ENCODE measurements at regions not wholly inside any gene's neighbourhood (a gene's known extent, or its start where the extent isn't known, plus 50 kb on each side); places are given as distances from the start of the nearest gene placed in this dataset.
A peak's percentile ranks its signal among the peaks of the same experiment; 100 is the strongest.

DNA sequence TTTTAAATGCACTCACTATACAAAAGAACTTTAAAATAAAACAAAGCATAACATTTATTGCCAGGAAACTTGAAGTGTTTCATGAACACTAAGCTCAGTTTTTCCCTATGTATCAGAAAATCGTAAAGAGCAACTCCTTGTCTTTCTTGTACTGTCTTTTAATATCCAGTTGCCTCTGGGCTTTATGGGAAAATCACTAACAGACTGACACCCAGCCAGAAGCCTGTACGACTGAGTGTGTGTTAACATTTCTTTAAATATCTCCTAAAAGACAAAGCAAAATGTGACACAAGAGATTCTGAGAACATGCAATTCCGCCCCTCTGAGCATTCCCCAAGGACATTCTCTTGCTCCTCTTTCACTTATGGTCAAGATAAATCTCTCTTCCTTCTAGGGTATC lies 347.5 kb upstream of the DPYD start:
- Histone ChIP-seq H3K4me3 (ENCODE audit: insufficient read depth, low read depth, low read length) (no peak overlapping the region), H3K27me3 (ENCODE audit: control insufficient read depth, insufficient read depth, low read length) (no peaks in the 10 kb centered on the region), H3K36me3 (replicated peaks; ENCODE audit: control insufficient read depth, insufficient read depth, low read length) (no peaks in the 10 kb centered on the region)
- DNase-seq, result no peak

- no peaks in the 10 kb centered on the region for H3K36me3 ChIP-seq (replicated peaks; ENCODE audit: control insufficient read depth, insufficient read depth, low read length)
- no peak overlapping the region for H3K4me3 ChIP-seq (ENCODE audit: insufficient read depth, low read depth, low read length)
- no peak for DNase-seq
- no peaks in the 10 kb centered on the region for H3K27me3 ChIP-seq (ENCODE audit: control insufficient read depth, insufficient read depth, low read length)
Measured at GRCh38 chr1:98267423-98267822, 346.6 kb upstream of the DPYD start.

GRCh38 chr1:98264727-98265126 lies 343.9 kb upstream of the DPYD start:
- Histone ChIP-seq H3K36me3 (replicated peaks; ENCODE audit: control insufficient read depth, insufficient read depth, low read length) (no peaks in the 10 kb centered on the region), H3K27me3 (ENCODE audit: control insufficient read depth, insufficient read depth, low read length) (no peaks in the 10 kb centered on the region), H3K4me3 (ENCODE audit: insufficient read depth, low read depth, low read length) (no peak overlapping the region)
- no peak for DNase-seq

DNA sequence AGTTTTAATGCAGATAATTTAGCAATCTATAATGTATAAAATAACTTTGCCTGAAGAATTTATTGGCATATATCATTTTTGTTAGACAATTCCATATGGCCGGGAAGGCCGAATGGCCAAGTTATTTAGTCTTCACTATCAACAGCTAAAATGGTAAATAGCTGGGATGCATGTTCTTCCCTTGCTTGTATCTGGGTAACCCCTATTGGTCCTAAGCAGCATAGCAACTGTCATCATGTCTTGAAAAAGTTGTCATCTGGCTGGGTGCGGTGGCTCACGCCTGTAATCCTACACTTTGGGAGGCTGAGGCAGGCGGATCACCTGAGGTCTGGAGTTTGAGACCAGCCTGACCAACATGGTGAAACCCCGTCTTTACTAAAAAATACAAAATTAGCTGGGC lies 340.0 kb upstream of the DPYD start:
- Histone ChIP-seq H3K4me3 (ENCODE audit: insufficient read depth, low read depth, low read length) (no peak overlapping the region), H3K27me3 (ENCODE audit: control insufficient read depth, insufficient read depth, low read length) (no peaks in the 10 kb centered on the region)
- no peak for DNase-seq

DNA sequence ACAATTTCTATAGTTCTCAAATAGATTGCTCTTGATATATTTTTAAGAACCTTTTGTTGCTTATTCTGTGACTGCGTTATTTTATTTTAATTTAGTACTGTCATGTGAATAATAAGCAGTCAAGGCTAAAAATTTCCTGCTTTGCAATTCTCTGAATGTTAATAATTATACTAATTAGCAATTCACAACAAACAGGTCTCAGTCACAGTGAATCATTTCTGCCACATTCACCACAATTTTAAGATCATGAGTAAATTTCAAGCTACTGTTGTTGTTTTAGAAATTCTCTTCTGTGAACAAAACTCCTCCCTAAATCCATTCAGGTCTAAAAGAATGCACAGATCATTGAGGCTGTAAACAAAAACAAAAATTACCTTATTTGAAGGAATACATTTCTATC lies 339.6 kb upstream of the DPYD start:
- no peak for DNase-seq
- Histone ChIP-seq H3K36me3 (replicated peaks; ENCODE audit: control insufficient read depth, insufficient read depth, low read length) (no peaks in the 10 kb centered on the region), H3K27me3 (ENCODE audit: control insufficient read depth, insufficient read depth, low read length) (no peaks in the 10 kb centered on the region), H3K4me3 (ENCODE audit: insufficient read depth, low read depth, low read length) (no peak overlapping the region)

More for the DNA sequence above, 340.0 kb upstream of the DPYD start:
- H3K36me3 ChIP-seq (replicated peaks; ENCODE audit: control insufficient read depth, insufficient read depth, low read length), result no peaks in the 10 kb centered on the region

DNA sequence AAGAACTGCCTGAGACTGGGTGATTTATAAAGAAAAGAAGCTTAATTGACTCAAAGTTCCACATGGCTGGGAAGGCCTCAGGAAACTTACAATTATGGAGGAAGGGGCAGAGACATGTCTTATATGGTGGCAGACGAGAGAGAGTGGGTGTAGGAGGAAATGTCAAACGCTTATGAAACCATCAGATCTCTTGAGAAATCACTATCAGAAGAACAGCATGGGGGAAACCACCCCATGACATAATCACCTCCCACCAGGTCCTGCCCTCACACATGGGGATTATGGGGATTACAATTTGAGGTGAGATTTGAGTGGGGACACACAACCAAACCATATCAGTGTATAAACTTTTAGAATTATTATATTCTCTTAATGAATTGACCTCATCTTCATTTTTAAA lies 335.9 kb upstream of the DPYD start:
- no peak overlapping the region for H3K4me3 ChIP-seq (ENCODE audit: insufficient read depth, low read depth, low read length)
- no peak for DNase-seq
- H3K27me3 ChIP-seq (ENCODE audit: control insufficient read depth, insufficient read depth, low read length), result no peaks in the 10 kb centered on the region
- H3K36me3 ChIP-seq (replicated peaks; ENCODE audit: control insufficient read depth, insufficient read depth, low read length), result no peaks in the 10 kb centered on the region

DNA sequence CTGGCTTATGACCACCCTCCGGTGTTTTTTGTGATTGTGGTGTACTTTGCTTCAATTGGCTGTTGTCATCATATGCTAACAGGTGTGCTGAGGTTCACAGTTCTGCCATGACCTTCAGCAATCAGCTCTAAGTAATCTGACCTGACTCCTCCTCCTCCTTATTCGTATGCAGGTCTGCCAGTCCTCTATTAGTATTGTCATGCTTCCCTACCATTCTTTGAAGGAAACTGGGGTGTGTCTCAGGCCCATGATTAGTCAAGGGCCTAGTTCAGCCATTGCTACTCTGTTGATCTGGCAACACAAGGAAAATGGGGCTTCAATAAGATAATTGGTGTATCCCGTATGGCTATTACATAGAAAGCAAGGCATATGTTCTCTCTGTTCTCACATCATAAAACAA lies 332.3 kb upstream of the DPYD start:
- no peaks in the 10 kb centered on the region for H3K27me3 ChIP-seq (ENCODE audit: control insufficient read depth, insufficient read depth, low read length)
- peak; percentile 4 for DNase-seq
- no peaks in the 10 kb centered on the region for H3K36me3 ChIP-seq (replicated peaks; ENCODE audit: control insufficient read depth, insufficient read depth, low read length)
- no peak overlapping the region for H3K4me3 ChIP-seq (ENCODE audit: insufficient read depth, low read depth, low read length)

- Histone ChIP-seq H3K36me3 (replicated peaks; ENCODE audit: control insufficient read depth, insufficient read depth, low read length) (no peaks in the 10 kb centered on the region), H3K27me3 (ENCODE audit: control insufficient read depth, insufficient read depth, low read length) (no peaks in the 10 kb centered on the region), H3K4me3 (ENCODE audit: insufficient read depth, low read depth, low read length) (no peak overlapping the region)
- DNase-seq, result no peak
Measured at GRCh38 chr1:98251497-98251896, 330.7 kb upstream of the DPYD start.

DNA sequence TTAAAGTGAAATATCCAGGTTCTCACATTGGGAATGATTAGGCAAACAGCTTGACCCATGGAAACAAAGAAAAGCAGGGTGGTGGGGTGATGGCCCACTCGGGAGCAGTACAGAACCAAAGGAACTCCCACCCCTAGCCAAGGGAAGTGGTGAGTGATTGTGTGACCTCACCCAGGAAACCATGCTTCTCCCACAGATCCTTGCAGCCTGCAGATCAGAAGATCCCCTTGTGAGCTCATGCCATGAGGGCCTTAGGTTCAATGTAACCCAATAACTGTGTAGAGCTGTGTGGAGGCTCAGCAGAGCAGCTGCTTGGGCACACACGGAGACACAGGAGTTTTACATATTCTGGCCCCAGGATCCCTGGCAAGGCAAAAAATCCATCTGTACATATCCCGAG lies 311.8 kb upstream of the DPYD start:
- Histone ChIP-seq H3K36me3 (replicated peaks; ENCODE audit: control insufficient read depth, insufficient read depth, low read length) (no peaks in the 10 kb centered on the region), H3K27me3 (ENCODE audit: control insufficient read depth, insufficient read depth, low read length) (no peaks in the 10 kb centered on the region), H3K4me3 (ENCODE audit: insufficient read depth, low read depth, low read length) (no peak overlapping the region)
- no peak for DNase-seq

GRCh38 chr1:98222706-98223105 lies 301.9 kb upstream of the DPYD start:
- no peak for DNase-seq
- Histone ChIP-seq H3K27me3 (ENCODE audit: control insufficient read depth, insufficient read depth, low read length) (no peaks in the 10 kb centered on the region), H3K36me3 (replicated peaks; ENCODE audit: control insufficient read depth, insufficient read depth, low read length) (no peaks in the 10 kb centered on the region), H3K4me3 (ENCODE audit: insufficient read depth, low read depth, low read length) (no peak overlapping the region)

GRCh38 chr1:98221923-98222322 lies 301.1 kb upstream of the DPYD start:
- Histone ChIP-seq H3K36me3 (replicated peaks; ENCODE audit: control insufficient read depth, insufficient read depth, low read length) (no peaks in the 10 kb centered on the region), H3K27me3 (ENCODE audit: control insufficient read depth, insufficient read depth, low read length) (no peaks in the 10 kb centered on the region), H3K4me3 (ENCODE audit: insufficient read depth, low read depth, low read length) (no peak overlapping the region)
- DNase-seq, result no peak

DNA sequence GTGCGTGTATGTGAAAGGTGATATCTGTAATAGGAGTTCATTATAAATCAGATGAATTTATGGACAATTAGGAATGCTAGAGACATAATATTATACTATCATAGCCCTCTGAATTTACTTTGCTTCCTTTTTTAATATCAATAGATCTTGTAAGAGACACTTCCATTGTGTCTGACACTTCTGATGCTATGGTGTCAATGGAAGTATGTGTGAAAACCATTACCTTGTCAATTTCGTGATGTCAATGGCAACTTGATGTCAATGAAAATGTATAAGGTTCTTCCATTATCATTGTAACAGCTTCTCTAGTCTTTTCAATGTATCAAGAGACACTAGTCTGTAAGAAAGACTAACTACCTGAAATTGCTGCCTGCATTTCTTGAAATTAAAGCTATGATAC lies 296.8 kb upstream of the DPYD start:
- no peaks in the 10 kb centered on the region for H3K27me3 ChIP-seq (ENCODE audit: control insufficient read depth, insufficient read depth, low read length)
- H3K36me3 ChIP-seq (replicated peaks; ENCODE audit: control insufficient read depth, insufficient read depth, low read length), result no peaks in the 10 kb centered on the region
- no peak for DNase-seq

GRCh38 chr1:98216304-98216703 lies 295.5 kb upstream of the DPYD start:
- H3K27me3 ChIP-seq (ENCODE audit: control insufficient read depth, insufficient read depth, low read length), result no peaks in the 10 kb centered on the region
- no peak for DNase-seq
- no peak overlapping the region for H3K4me3 ChIP-seq (ENCODE audit: insufficient read depth, low read depth, low read length)
- no peaks in the 10 kb centered on the region for H3K36me3 ChIP-seq (replicated peaks; ENCODE audit: control insufficient read depth, insufficient read depth, low read length)

More for the DNA sequence above, 296.8 kb upstream of the DPYD start:
- H3K4me3 ChIP-seq (ENCODE audit: insufficient read depth, low read depth, low read length), result no peak overlapping the region

DNA sequence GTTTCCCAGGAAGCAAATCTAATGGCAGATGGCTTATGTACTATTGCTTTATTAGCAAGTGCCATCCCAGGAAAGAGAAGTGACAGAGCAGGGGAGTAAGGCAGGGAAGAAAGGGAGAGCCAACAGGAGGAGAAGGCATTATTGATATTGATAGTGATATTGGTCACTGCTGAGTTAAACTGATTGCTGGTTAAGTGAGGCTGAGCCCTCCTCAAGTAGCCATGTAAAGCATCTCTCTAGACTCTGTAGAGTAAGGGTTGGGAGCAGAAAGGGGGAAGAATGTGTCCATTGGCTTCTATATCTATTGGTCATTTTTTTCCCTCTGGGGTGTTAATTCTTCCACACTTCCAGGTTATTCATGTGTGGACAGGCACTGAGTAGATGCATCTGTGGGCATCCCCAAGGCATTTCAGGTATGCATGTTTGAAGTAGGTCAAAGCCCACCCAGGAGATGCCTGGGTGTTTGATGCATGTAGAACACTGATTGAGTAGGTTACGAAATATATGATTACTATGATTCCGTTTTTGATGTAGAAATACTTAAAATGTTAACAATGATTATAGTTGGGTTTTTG lies 290.5 kb upstream of the DPYD start:
- no peak for DNase-seq
- Histone ChIP-seq H3K36me3 (replicated peaks; ENCODE audit: control insufficient read depth, insufficient read depth, low read length) (no peaks in the 10 kb centered on the region), H3K27me3 (ENCODE audit: control insufficient read depth, insufficient read depth, low read length) (peaks cover 13% of the 10 kb centered on the region), H3K4me3 (ENCODE audit: insufficient read depth, low read depth, low read length) (no peak overlapping the region)

- no peaks in the 10 kb centered on the region for H3K36me3 ChIP-seq (replicated peaks; ENCODE audit: control insufficient read depth, insufficient read depth, low read length)
- H3K27me3 ChIP-seq (ENCODE audit: control insufficient read depth, insufficient read depth, low read length), result peaks cover 18% of the 10 kb centered on the region
- DNase-seq, result no peak
- H3K4me3 ChIP-seq (ENCODE audit: insufficient read depth, low read depth, low read length), result no peak overlapping the region
Measured at GRCh38 chr1:98210563-98210962, 289.7 kb upstream of the DPYD start.

DNA sequence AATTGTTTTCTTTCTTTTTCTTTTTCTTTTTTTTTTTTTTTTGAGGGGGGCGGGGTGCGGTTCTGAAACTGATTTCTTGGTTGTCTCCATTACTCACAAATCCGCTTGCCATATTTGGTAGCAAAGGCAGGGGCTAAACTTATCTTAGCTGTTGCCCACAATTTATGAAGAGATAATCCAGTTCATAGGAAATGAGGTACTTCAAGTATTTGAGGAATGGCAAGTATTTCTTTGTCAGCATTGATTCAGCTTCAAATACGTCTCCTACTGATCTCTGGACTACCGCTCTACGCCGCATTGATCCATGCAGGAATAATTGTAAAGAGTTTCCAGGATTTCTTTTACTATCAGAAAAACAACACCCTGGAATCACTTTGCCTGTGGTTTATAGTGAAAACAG lies 289.2 kb upstream of the DPYD start:
- Histone ChIP-seq H3K27me3 (ENCODE audit: control insufficient read depth, insufficient read depth, low read length) (peaks cover 19% of the 10 kb centered on the region), H3K36me3 (replicated peaks; ENCODE audit: control insufficient read depth, insufficient read depth, low read length) (no peaks in the 10 kb centered on the region), H3K4me3 (ENCODE audit: insufficient read depth, low read depth, low read length) (no peak overlapping the region)
- no peak for DNase-seq
